Activated T-cell treated with anti-CD3 and anti-CD28 coated beads, Interleukin-2, amount 50 U/mL, for 24 hours (primary cell): ENCODE measurements at regions not wholly inside any gene's neighbourhood (a gene's known extent, or its start where the extent isn't known, plus 50 kb on each side); places are given as distances from the start of the nearest gene placed in this dataset.

ENCODE experiments used
- DNase-seq: peaks from one replicate; pipeline ENCODE4 v3.0.0-alpha.2; 2020
- H3K27ac Mint-ChIP-seq: 2 replicates; pipeline ENCODE4 v1.8.0; 2020; ENCODE audit warnings: mild to moderate bottlenecking, mixed read lengths
- H3K27me3 Mint-ChIP-seq: 2 replicates; pipeline ENCODE4 v1.8.0; 2020; ENCODE audit warnings: mixed read lengths
- H3K36me3 Mint-ChIP-seq: 2 replicates; pipeline ENCODE4 v1.8.0; 2020; ENCODE audit warnings: low read depth, mixed read lengths
- H3K4me1 Mint-ChIP-seq: 2 replicates; pipeline ENCODE4 v1.8.0; 2020; ENCODE audit warnings: low read depth, mixed read lengths
- H3K4me3 Mint-ChIP-seq: 2 replicates; pipeline ENCODE4 v1.8.0; 2020; ENCODE audit warnings: mild to moderate bottlenecking, moderate library complexity, mixed read lengths
- H3K9me3 Mint-ChIP-seq: 2 replicates; pipeline ENCODE4 v1.8.0; 2020; ENCODE audit warnings: mixed read lengths

GRCh38 chr16:75780669-75781068, 54.4 kb upstream of the CPHXL start:
- Mint-ChIP-seq H3K4me3 (no peak overlapping the region), H3K27me3 (peaks cover 64% of the 10 kb centered on the region)

DNA sequence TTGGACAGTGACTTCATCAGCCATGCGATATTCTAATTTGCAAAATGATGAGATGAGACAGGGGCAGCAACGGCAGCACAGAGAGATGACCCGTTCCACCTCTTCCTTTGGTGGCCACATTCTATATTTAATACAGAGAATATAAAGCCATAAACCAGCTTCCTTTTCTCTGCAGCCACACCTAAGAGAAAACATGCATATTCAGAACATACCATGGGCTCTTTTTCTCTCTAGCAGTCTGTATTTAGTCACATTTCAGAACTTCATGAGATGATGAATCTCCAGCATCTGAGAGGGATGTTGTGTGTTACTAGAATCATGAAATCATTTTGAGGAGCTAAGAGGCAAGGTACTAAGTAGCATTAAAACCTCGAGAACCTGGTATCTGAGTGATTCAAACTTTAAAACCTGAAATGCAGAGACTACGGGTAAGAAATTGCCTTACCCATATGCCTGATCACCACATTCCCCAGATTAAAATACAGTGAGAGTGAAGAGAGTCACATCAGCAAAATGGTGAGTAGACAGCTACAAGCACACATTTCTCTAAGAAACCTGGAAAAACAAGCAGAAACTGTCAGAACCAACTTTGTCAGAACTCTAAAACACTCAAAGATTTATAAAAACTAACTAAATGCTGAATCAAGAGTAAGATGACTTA, 55.5 kb upstream of the CPHXL start:
- Mint-ChIP-seq H3K27ac (no peak overlapping the region), H3K27me3 (peaks cover 57% of the 10 kb centered on the region), H3K36me3 (no peaks in the 10 kb centered on the region), H3K9me3 (no peaks in the 10 kb centered on the region), H3K4me3 (no peak overlapping the region), H3K4me1 (no peaks in the 10 kb centered on the region)
- DNase-seq, result no peak

More at GRCh38 chr16:75780669-75781068, 54.4 kb upstream of the CPHXL start:
- Mint-ChIP-seq H3K36me3 (no peaks in the 10 kb centered on the region), H3K27ac (no peak overlapping the region), H3K4me1 (no peaks in the 10 kb centered on the region), H3K9me3 (no peaks in the 10 kb centered on the region)
- no peak for DNase-seq

DNA sequence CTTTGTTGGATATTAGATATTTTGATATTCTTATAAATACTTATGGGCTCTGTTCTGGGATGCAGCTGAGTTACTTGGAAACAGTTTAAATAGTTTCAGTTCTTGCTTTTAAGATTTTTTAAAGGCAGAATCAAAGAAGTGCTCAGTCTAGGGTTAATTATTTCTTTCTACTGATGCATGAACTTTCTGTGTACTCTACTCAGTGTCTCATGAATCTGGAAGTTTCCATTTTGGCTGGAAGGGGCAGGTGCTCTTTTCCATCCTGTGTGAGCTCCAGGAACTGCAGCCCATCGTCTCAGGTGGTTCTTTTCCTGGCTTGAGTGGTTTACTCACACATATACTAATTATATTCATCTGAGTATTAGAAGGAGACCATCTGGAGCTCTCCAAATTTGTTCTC, 61.1 kb upstream of the CPHXL start:
- Mint-ChIP-seq H3K4me1 (no peaks in the 10 kb centered on the region), H3K9me3 (no peaks in the 10 kb centered on the region), H3K4me3 (no peak overlapping the region), H3K36me3 (no peaks in the 10 kb centered on the region), H3K27me3 (peaks cover 29% of the 10 kb centered on the region), H3K27ac (no peak overlapping the region)
- DNase-seq, result no peak

DNA sequence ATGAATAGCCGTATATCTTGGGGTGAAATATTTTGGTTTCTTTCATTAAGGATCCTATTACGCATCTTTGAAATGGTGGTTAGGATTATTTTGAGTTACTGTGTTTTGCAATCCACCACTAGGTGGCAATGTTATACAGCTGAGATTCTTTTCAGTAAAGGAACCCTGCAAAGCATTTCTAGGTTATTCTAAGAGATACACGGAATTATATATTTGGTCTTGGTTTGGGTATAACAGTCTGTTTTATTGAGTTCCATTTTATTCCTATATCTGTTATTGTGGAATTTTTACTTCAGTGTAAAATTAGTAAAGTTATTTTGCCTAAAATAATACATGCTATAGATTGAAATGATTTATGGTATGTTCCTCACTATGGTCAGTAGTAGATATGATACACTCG, 62.9 kb upstream of the CPHXL start:
- Mint-ChIP-seq H3K4me3 (no peak overlapping the region), H3K9me3 (no peaks in the 10 kb centered on the region), H3K4me1 (no peaks in the 10 kb centered on the region), H3K27ac (no peak overlapping the region), H3K27me3 (peaks cover 17% of the 10 kb centered on the region), H3K36me3 (no peaks in the 10 kb centered on the region)
- DNase-seq, result no peak

DNA sequence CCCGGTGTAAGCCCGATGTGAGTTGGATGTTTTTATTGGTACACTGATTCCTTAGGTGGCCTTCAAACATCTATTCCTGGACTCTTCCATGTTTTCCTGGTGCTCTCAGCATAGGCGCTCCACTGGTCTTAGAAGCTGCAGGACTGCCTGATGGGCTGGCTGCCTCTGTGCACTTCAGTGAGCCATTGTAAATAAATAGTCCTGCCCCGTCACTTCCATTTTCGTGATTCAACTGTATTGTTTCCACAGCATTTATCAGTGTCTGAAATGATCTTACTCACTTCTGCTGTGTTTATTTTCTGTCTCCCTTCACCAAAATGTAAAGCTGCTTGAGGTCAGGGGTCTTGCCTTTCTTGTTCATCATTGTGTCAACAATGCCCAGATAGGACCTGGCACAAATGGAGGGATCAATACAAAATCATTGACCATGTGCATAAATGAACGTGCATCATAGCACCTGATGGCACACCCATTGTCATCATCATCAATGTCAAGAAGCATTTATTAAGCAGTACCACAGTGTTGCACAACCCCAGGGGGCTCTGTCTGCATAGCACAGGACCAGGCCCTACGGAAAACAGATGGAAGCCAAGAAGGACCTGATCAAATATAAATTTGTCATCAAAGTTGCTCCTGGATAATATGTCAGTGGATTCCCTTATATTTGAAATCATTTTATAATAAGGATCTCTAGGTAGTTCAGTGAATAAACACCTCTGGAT, 66.6 kb upstream of the CPHXL start:
- H3K4me3 Mint-ChIP-seq, result no peak overlapping the region
- H3K4me1 Mint-ChIP-seq, result no peaks in the 10 kb centered on the region
- DNase-seq, result no peak
- H3K27ac Mint-ChIP-seq, result no peak overlapping the region
- H3K36me3 Mint-ChIP-seq, result no peaks in the 10 kb centered on the region
- H3K27me3 Mint-ChIP-seq, result peaks cover 13% of the 10 kb centered on the region
- no peaks in the 10 kb centered on the region for H3K9me3 Mint-ChIP-seq

DNA sequence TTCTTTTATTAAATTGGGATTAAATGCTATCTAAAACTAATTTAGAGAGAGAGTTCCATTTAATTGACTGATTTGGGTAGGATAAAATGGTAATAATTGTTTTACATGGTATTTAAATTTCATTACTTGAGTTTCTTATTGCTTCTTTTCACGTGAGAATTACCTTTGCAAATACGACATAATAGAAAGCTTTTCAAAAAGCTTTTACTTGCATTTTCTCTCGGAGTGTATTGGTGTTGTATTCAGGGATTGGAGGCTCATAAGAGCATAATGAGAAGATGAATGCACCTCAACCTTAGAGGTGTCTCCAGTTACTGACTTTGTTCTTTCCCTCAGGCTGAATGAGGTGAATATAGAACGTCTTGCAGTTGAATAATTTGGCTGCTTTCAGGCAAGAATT, 67.4 kb upstream of the CPHXL start:
- Mint-ChIP-seq H3K27me3 (peaks cover 15% of the 10 kb centered on the region), H3K4me1 (no peaks in the 10 kb centered on the region), H3K9me3 (no peaks in the 10 kb centered on the region), H3K27ac (no peak overlapping the region), H3K4me3 (no peak overlapping the region), H3K36me3 (no peaks in the 10 kb centered on the region)
- DNase-seq, result no peak

- Mint-ChIP-seq H3K9me3 (no peaks in the 10 kb centered on the region), H3K27ac (no peak overlapping the region), H3K36me3 (no peaks in the 10 kb centered on the region), H3K4me1 (no peaks in the 10 kb centered on the region), H3K4me3 (no peak overlapping the region), H3K27me3 (peaks cover 22% of the 10 kb centered on the region)
- no peak for DNase-seq
Observed at GRCh38 chr16:75794426-75794825, 68.1 kb upstream of the CPHXL start.

GRCh38 chr16:75798714-75799113, 72.4 kb upstream of the CPHXL start:
- no peak overlapping the region for H3K27ac Mint-ChIP-seq
- peaks cover 28% of the 10 kb centered on the region for H3K27me3 Mint-ChIP-seq
- no peaks in the 10 kb centered on the region for H3K4me1 Mint-ChIP-seq
- no peaks in the 10 kb centered on the region for H3K9me3 Mint-ChIP-seq
- no peak for DNase-seq
- no peak overlapping the region for H3K4me3 Mint-ChIP-seq
- no peaks in the 10 kb centered on the region for H3K36me3 Mint-ChIP-seq

GRCh38 chr16:75801307-75801706, 75.0 kb upstream of the CPHXL start:
- peaks cover 28% of the 10 kb centered on the region for H3K27me3 Mint-ChIP-seq
- no peaks in the 10 kb centered on the region for H3K4me1 Mint-ChIP-seq
- no peaks in the 10 kb centered on the region for H3K9me3 Mint-ChIP-seq
- H3K4me3 Mint-ChIP-seq, result no peak overlapping the region
- H3K36me3 Mint-ChIP-seq, result no peaks in the 10 kb centered on the region
- DNase-seq, result no peak
- H3K27ac Mint-ChIP-seq, result no peak overlapping the region

DNA sequence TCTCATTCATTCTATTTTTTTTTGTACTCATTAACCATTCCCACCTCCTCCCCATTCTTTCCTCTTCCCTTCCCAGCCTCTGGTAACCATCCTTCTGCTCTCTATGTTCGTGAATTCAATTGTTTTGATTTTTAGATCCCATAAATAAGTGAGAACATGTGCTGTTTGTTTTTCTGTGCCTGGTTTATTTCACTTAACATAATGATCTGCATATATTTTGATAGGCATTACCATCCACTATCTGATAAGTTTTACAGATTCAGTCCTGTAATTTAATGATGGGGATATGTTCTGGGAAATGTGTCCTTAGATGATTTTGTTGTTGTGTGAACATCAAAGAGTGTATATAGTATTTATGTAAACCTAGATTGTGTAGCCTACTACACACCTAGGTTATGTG, 77.5 kb upstream of the CPHXL start:
- H3K27me3 Mint-ChIP-seq, result peaks cover 20% of the 10 kb centered on the region

DNA sequence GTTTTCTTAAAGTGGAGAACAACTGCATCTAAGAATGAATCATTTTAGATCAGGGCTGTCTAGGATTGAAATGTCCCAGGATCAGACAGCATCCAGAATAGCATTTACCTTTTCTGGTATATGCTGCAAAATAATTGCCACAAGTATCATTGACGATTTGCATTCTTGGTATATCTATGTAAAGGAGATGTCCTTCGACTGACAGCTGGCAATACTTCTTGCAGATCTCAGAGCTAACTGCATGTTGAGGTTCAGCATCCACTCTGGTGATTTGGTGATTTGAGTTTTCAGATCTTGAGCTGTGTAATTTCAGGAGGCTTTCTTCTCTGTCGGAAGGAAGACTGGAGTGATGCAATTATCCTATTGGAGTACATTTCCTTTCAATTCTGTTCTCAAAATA, 78.1 kb upstream of the CPHXL start:
- Mint-ChIP-seq H3K36me3 (no peaks in the 10 kb centered on the region), H3K27me3 (peaks cover 16% of the 10 kb centered on the region), H3K4me3 (no peak overlapping the region), H3K9me3 (no peaks in the 10 kb centered on the region), H3K4me1 (no peaks in the 10 kb centered on the region), H3K27ac (no peak overlapping the region)
- DNase-seq, result no peak

More for the DNA sequence above, 77.5 kb upstream of the CPHXL start:
- no peaks in the 10 kb centered on the region for H3K36me3 Mint-ChIP-seq
- H3K4me1 Mint-ChIP-seq, result no peaks in the 10 kb centered on the region
- no peak for DNase-seq
- no peak overlapping the region for H3K4me3 Mint-ChIP-seq
- H3K27ac Mint-ChIP-seq, result no peak overlapping the region
- no peaks in the 10 kb centered on the region for H3K9me3 Mint-ChIP-seq

DNA sequence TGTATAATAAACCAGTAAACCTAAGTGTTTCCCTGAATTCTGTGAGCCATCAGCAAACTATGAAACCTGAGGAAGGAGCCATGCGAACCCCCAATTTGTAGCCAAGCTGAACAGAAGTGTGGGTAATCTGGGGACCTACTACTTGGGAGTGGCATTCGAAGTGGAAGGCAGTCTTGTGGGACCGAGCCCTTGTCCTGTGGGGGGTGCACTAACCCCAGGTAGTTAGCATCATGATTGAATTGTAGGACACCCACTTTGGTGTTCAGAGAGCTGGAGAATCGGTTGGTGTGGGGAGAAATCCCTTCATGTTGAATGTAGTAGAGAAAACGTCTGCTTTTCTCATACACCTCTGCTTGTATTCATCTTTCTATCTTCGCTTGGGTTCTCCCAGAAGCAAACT, 79.7 kb upstream of the CPHXL start:
- no peaks in the 10 kb centered on the region for H3K9me3 Mint-ChIP-seq
- H3K4me3 Mint-ChIP-seq, result no peak overlapping the region
- DNase-seq, result no peak
- peaks cover 14% of the 10 kb centered on the region for H3K27me3 Mint-ChIP-seq
- H3K27ac Mint-ChIP-seq, result no peak overlapping the region
- no peaks in the 10 kb centered on the region for H3K36me3 Mint-ChIP-seq
- no peaks in the 10 kb centered on the region for H3K4me1 Mint-ChIP-seq

DNA sequence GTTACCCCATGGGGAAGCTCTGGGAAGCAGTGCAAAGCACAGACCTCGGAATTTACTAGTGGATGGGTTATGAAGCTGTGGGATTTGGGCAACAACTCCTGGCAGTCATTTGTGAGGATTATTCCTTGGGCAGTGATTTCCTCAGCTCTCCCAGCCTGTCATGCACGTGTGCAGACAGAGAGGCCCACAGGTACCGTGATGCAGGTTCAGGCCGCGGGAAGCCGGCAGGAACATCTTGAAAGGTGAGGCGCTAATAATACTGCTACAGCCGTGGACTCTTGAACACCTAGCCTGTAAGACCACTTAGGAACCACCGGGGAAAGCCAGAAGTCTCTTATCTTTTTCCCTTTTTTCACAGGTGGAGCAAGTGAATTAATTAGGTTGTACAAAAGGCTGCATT, 80.2 kb upstream of the CPHXL start:
- no peaks in the 10 kb centered on the region for H3K4me1 Mint-ChIP-seq
- H3K9me3 Mint-ChIP-seq, result no peaks in the 10 kb centered on the region
- no peaks in the 10 kb centered on the region for H3K36me3 Mint-ChIP-seq
- no peak overlapping the region for H3K27ac Mint-ChIP-seq
- no peak overlapping the region for H3K4me3 Mint-ChIP-seq
- H3K27me3 Mint-ChIP-seq, result peaks cover 14% of the 10 kb centered on the region
- no peak for DNase-seq

DNA sequence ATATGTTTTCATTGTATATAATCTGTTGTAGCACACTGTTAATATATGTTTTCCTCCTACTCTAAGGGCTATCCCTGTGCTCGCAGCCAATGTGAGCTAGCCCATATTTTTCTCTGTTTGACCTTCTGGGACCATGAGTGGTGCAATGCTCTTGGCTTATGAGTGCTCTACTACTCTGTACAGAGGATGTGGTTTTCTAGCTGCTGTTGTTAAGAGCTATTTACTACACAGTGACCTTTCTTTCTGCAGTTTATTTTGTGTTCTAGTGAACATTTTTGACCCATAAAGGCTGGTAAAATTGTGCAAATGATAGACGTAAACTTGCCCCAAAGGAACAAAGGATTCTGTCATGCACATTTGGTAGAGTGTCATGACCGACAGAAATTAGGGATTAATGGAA, 84.1 kb upstream of the CPHXL start:
- Mint-ChIP-seq H3K9me3 (no peaks in the 10 kb centered on the region), H3K4me3 (no peak overlapping the region), H3K36me3 (no peaks in the 10 kb centered on the region), H3K4me1 (no peaks in the 10 kb centered on the region), H3K27me3 (peaks cover 24% of the 10 kb centered on the region), H3K27ac (no peak overlapping the region)
- DNase-seq, result no peak

GRCh38 chr16:75811020-75811634, 84.8 kb upstream of the CPHXL start:
- H3K27me3 Mint-ChIP-seq, result peaks cover 22% of the 10 kb centered on the region
- H3K4me1 Mint-ChIP-seq, result no peaks in the 10 kb centered on the region
- H3K36me3 Mint-ChIP-seq, result no peaks in the 10 kb centered on the region
- no peaks in the 10 kb centered on the region for H3K9me3 Mint-ChIP-seq
- no peak for DNase-seq
- H3K27ac Mint-ChIP-seq, result no peak overlapping the region
- no peak overlapping the region for H3K4me3 Mint-ChIP-seq
